NT2/D1 (cell line): ENCODE measurements at regions not wholly inside any gene's neighbourhood (a gene's known extent, or its start where the extent isn't known, plus 50 kb on each side); places are given as distances from the start of the nearest gene placed in this dataset.

Experiments
- DNase-seq: peaks from one replicate; pipeline ENCODE4 v3.0.0-alpha.2; 2011; ENCODE audit warnings: low read depth, low spot score
- H3K27me3 ChIP-seq: 2 replicates; pipeline ENCODE4 v1.6.0; 2011; ENCODE audit warnings: mild to moderate bottlenecking; ENCODE audit not compliant: insufficient read length, insufficient read depth
- H3K36me3 ChIP-seq: 2 replicates; pipeline ENCODE4 v1.6.1; 2011; ENCODE audit warnings: mild to moderate bottlenecking, low read length, mixed read lengths; ENCODE audit not compliant: insufficient read depth, insufficient read length
- H3K4me1 ChIP-seq: 2 replicates; pipeline ENCODE4 v1.5.1; 2011; ENCODE audit not compliant: insufficient read depth, insufficient read length
- H3K4me3 ChIP-seq: 2 replicates; pipeline ENCODE4 v1.5.1; 2011; ENCODE audit warnings: low read depth; ENCODE audit not compliant: insufficient read length
- H3K9ac ChIP-seq: 2 replicates; pipeline ENCODE4 v1.6.0; 2011; ENCODE audit warnings: low read depth; ENCODE audit not compliant: insufficient read length
- H3K9me3 ChIP-seq: 2 replicates; pipeline ENCODE4 v1.5.1; 2011; ENCODE audit warnings: mild to moderate bottlenecking, low read length; ENCODE audit not compliant: insufficient read depth
- SUZ12 ChIP-seq: IDR thresholded peaks from 2 replicates; pipeline ENCODE4 v1.6.1; 2011; ENCODE audit not compliant: insufficient read length, insufficient read depth; ENCODE audit errors: extremely low read depth
- YY1 ChIP-seq: IDR thresholded peaks from 2 replicates; pipeline ENCODE4 v1.6.1; 2011; ENCODE audit not compliant: insufficient read length, insufficient read depth
- ZNF274 ChIP-seq: IDR thresholded peaks from 2 replicates; pipeline ENCODE4 v1.6.1; 2011; ENCODE audit warnings: mild to moderate bottlenecking, low read depth, low read length

- TF ChIP-seq ZNF274 (no peak), YY1 (no peak), SUZ12 (no peak)
- no peaks in the 10 kb centered on the region for H3K36me3 ChIP-seq
These were observed 361.6 kb downstream of the GPM6A start for GRCh38 chr4:175450446-175450845.

GRCh38 chr4:175451238-175451965, 360.7 kb downstream of the GPM6A start:
- no peak overlapping the region for H3K4me3 ChIP-seq
- peaks cover 12% of the 10 kb centered on the region; the same call in 1 of the 2 replicates for H3K9me3 ChIP-seq
- no peak overlapping the region for H3K9ac ChIP-seq
- no peak for TF ChIP-seq ZNF274
- no peak for TF ChIP-seq SUZ12
- no peak for TF ChIP-seq YY1
- no peaks in the 10 kb centered on the region for H3K4me1 ChIP-seq
- no peaks in the 10 kb centered on the region for H3K36me3 ChIP-seq
- H3K27me3 ChIP-seq: no peaks in the 10 kb centered on the region
- DNase-seq: no peak

More at GRCh38 chr4:175450446-175450845, 361.6 kb downstream of the GPM6A start:
- H3K4me1 ChIP-seq: no peaks in the 10 kb centered on the region
- no peak overlapping the region for H3K9ac ChIP-seq
- peaks cover 6% of the 10 kb centered on the region; the same call in 1 of the 2 replicates for H3K9me3 ChIP-seq
- H3K27me3 ChIP-seq: no peaks in the 10 kb centered on the region
- H3K4me3 ChIP-seq: no peak overlapping the region
- no peak for DNase-seq

GRCh38 chr4:175453456-175453855, 358.6 kb downstream of the GPM6A start:
- Histone ChIP-seq H3K27me3 (no peaks in the 10 kb centered on the region), H3K36me3 (no peaks in the 10 kb centered on the region), H3K9me3 (peaks cover 12% of the 10 kb centered on the region; the same call in 1 of the 2 replicates), H3K4me1 (no peaks in the 10 kb centered on the region), H3K9ac (no peak overlapping the region), H3K4me3 (no peak overlapping the region)
- DNase-seq: no peak
- TF ChIP-seq YY1 (no peak), ZNF274 (no peak), SUZ12 (no peak)

DNA sequence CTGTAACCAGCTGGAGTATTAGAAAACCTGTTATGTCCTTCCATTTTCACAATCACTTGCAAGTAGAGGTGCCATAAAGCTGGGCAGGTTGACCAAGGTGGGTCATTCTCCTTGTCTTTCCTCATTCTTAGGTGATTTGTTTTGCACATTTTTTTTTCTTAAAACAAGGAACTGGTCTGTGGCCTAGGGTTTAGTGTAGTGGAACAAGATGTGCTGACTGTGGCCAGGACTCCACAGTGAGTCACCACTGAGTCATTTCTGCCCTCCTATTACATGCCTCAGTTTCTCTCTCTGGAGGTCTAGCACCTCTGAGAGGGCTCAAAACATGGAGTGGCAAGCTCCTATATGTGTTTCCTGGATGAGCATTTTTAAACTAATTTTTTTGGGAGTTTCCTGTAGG, 355.9 kb downstream of the GPM6A start:
- no peaks in the 10 kb centered on the region for H3K4me1 ChIP-seq
- peaks cover 12% of the 10 kb centered on the region; the same call in 1 of the 2 replicates for H3K9me3 ChIP-seq
- no peak overlapping the region for H3K9ac ChIP-seq
- no peak overlapping the region for H3K4me3 ChIP-seq
- DNase-seq: no peak
- no peak for TF ChIP-seq SUZ12
- TF ChIP-seq YY1: no peak
- no peak for TF ChIP-seq ZNF274
- H3K36me3 ChIP-seq: no peaks in the 10 kb centered on the region
- no peaks in the 10 kb centered on the region for H3K27me3 ChIP-seq

DNA sequence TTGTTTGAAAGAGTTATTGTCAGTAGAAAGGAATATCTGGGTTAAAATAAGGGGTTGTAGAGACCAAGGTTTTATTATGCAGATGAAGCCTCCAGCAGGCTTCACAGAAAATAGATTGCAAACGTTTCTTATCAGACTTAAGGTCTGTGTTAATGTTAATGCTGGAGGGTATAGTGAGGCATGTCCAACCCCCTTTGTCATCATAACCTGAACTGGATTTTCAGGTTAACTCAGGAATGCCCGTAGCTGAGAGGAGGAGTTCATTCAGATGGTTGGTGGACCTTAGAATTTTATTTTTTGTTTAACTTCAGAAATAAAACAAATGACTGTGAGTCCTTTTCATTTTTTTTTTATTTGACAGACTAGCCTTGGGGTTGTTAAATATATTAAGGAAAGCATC, 354.1 kb downstream of the GPM6A start:
- TF ChIP-seq SUZ12: no peak
- no peak for TF ChIP-seq YY1
- TF ChIP-seq ZNF274: no peak
- DNase-seq: no peak
- H3K36me3 ChIP-seq: no peaks in the 10 kb centered on the region
- no peaks in the 10 kb centered on the region for H3K4me1 ChIP-seq
- H3K9ac ChIP-seq: no peak overlapping the region
- H3K9me3 ChIP-seq: peaks cover 12% of the 10 kb centered on the region; the same call in 1 of the 2 replicates
- H3K4me3 ChIP-seq: no peak overlapping the region
- no peaks in the 10 kb centered on the region for H3K27me3 ChIP-seq

DNA sequence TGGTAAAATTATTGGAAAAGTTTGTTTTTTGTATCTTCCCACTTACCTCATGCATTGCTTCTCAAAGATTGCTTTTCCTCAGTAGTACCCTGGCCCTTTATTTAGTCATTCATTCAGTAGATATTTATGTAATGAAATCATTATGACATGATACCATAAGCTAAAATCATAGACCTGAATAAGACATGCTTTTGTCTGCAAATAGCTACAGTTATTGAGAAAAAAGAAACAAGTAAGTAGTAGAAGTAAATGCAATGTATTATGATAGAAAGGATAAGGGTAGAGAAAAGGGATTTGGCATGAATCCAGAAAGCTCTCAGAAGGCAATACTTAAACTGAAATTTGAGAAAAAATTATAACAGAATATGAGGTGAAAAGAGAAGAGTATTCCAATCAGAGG, 352.5 kb downstream of the GPM6A start:
- H3K4me1 ChIP-seq: no peaks in the 10 kb centered on the region
- H3K36me3 ChIP-seq: no peaks in the 10 kb centered on the region
- H3K9ac ChIP-seq: no peak overlapping the region
- no peak for DNase-seq
- no peaks in the 10 kb centered on the region for H3K27me3 ChIP-seq
- no peak for TF ChIP-seq ZNF274
- TF ChIP-seq SUZ12: no peak
- TF ChIP-seq YY1: no peak
- H3K9me3 ChIP-seq: peaks cover 12% of the 10 kb centered on the region; the same call in 1 of the 2 replicates
- no peak overlapping the region for H3K4me3 ChIP-seq

DNA sequence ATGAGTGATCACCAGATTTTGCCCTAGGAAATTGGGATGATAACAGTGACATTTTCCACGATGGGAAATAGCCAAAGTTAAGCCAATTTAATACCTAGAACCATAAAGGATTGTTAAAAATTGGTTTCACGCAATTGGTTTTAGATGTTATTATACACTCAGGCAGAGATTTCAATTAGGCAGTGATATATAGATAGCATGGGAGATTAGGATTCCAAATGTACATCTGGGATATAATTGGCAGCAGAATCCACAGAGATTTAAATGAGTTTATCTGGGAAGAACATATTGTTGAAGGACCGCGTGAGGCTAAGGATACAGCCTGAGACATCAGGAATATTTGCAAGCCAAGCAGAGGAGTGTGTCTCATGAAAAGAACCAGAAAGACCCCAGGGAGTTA, 351.6 kb downstream of the GPM6A start:
- Histone ChIP-seq H3K4me3 (no peak overlapping the region), H3K36me3 (no peaks in the 10 kb centered on the region), H3K27me3 (no peaks in the 10 kb centered on the region), H3K9ac (no peak overlapping the region), H3K4me1 (no peaks in the 10 kb centered on the region), H3K9me3 (peaks cover 6% of the 10 kb centered on the region; the same call in 1 of the 2 replicates)
- DNase-seq: no peak
- no peak for TF ChIP-seq SUZ12

GRCh38 chr4:175469514-175469913, 342.6 kb downstream of the GPM6A start:
- Histone ChIP-seq H3K4me3 (no peak overlapping the region), H3K36me3 (no peaks in the 10 kb centered on the region), H3K9ac (no peak overlapping the region), H3K9me3 (no peaks in the 10 kb centered on the region; the same call in 1 of the 2 replicates), H3K27me3 (no peaks in the 10 kb centered on the region), H3K4me1 (no peaks in the 10 kb centered on the region)
- TF ChIP-seq SUZ12: no peak
- no peak for TF ChIP-seq ZNF274
- TF ChIP-seq YY1: no peak
- peak; percentile 9 for DNase-seq
